ENCODE measurements at regions not wholly inside any gene's neighbourhood (a gene's known extent, or its start where the extent isn't known, plus 50 kb on each side); places are given as distances from the start of the nearest gene placed in this dataset.
A peak's percentile ranks its signal among the peaks of the same experiment; 100 is the strongest.

- intact Hi-C loops (cut with DNase I, micrococcal nuclease) = no loop called here
- DNase-seq (no peak), ATAC-seq (peak; percentile 86)
Measured at GRCh38 chr2:59569124-59569523, 984.3 kb downstream of the BCL11A start.

DNA sequence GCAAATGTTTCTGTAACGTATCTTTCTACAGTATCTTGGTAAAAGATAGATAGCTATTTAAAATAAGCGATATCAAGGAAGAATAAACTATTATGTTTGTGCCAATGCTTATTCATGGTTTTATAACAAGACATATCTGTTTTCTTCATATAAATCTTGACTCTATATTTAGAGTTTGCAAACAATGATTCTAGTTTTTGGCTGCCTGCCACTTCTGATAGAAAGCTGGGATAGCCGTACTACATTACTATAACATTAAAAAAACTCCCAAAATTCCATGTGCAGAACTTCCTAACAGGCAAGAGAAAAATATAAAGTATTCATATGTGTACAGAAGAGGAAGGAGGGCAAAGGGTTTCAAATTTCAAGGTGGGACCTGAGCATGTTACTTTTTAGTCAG is 985.0 kb downstream of the BCL11A start:
- intact Hi-C loops (cut with DNase I, micrococcal nuclease) = no loop called here
- no peak for DNase-seq
- ATAC-seq = no peak

DNA sequence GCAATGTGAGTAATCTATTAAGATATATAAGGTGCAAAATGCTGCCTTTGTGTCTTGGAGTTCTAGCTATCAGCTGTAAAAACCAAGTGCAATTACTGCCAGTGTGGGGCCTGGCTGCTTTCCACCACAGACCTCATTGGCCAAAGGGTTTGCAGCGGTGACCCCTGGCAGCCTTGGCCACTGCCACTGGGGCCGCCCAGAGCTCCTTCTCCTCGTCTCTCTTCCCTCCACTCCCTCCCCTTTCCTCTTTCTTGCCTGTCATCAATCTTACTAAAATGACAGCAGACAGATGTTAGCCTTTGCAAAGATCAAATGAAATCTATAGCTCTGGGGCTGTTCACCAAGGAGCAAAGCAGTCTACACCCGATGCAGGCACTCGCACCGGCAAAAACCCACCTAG is 986.3 kb downstream of the BCL11A start:
- ATAC-seq = peak; percentile 74
- peak in 1 of 2 donors; percentile 22 for DNase-seq
- intact Hi-C loops (cut with DNase I, micrococcal nuclease) = no loop called here

GRCh38 chr2:59566739-59567138 is 986.7 kb downstream of the BCL11A start:
- ATAC-seq (no peak), DNase-seq (no peak)
- intact Hi-C loops (cut with DNase I, micrococcal nuclease) = no loop called here

GRCh38 chr2:59561281-59561680 is 992.2 kb downstream of the BCL11A start:
- no peak for DNase-seq
- intact Hi-C loops (cut with DNase I, micrococcal nuclease) = no loop called here
- ATAC-seq = no peak

GRCh38 chr2:59560769-59561168 is 992.7 kb downstream of the BCL11A start:
- no peak for ATAC-seq
- DNase-seq = no peak

DNA sequence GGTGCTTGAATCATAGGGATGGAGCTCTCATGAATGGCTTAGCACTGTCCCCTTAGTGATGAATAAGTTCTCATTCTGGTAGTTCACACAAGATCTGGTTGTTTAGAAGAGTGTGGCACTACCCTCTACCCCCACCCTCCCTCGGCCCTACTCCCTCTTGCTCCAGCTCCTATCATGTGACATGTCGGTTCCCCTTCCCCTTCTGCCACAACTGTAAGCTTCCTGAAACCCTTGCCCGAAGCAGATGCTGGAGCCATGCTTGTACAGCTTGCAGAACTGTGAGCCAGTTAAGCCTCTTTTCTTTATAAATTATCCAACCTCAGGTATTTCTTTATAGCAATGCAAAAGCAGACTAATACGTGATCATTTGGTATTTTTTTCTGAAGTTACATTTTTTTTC is 1012.6 kb downstream of the BCL11A start:
- ATAC-seq (no peak), DNase-seq (no peak)
- intact Hi-C loops (cut with DNase I, micrococcal nuclease) = no loop called here

More at GRCh38 chr2:59560769-59561168, 992.7 kb downstream of the BCL11A start:
- intact Hi-C loops (cut with DNase I, micrococcal nuclease) = no loop called here

- ATAC-seq (no peak), DNase-seq (no peak)
- intact Hi-C loops (cut with DNase I, micrococcal nuclease) = no loop called here
Measured at GRCh38 chr2:59538398-59538911, 1015.0 kb downstream of the BCL11A start.

DNA sequence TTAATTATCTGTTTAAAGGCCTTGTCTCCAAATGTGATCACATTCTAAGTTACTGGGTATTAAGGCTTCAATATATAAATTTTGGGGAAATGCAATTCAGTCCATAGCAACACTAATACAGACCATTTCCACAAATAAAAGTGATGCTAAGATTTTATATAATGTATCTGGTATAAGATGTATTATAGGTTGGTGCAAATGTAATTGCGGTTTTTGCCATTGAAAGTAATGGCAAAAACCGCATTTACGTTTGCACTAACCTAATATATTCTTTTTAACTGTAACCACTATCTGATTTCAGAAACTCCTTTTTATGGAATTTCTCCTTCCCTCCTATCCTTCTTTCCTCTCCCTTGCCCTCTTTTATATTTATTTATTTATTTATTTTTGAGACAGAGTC is 1020.6 kb downstream of the BCL11A start:
- DNase-seq (no peak), ATAC-seq (no peak)
- intact Hi-C loops (cut with DNase I, micrococcal nuclease) = no loop called here

DNA sequence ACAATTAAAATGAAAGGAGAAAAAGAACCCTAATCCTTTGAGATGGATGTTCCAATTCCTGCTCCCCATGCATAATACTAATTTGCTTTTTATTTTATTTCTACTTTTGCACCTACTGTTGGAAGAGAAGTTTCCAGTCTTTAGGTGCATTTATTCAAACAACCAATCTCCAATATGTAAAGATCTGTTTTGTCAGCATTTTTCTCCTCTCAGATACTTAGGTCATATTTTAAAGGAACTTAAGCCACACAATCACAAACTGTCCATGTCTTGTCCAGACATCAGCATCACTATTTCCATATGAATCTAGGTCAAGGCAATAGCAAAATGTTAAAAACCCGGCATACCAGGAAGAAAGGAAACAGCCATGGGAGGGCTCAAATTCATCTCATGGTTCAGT is 1023.2 kb downstream of the BCL11A start:
- intact Hi-C loops (cut with DNase I, micrococcal nuclease) = no loop called here
- ATAC-seq (no peak), DNase-seq (no peak)

DNA sequence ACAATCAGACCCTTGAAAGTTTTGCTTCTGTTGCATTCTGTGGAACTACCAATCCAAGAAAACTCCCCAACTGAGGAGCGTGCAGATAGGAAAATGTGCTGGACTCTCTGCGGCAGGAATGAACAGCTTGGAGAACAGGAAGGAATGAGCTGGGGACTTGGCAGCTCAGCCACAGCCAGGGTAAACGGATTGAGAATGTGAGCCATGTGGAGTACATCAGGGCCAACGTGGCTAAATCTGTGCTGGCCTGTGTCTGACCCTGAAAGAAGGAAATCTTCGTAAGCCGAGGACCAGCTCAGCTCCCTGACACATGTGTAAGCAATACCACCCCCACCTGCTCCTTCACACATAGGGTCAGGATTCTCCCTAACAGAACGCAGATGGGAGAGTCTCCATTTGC is 1023.7 kb downstream of the BCL11A start:
- intact Hi-C loops (cut with DNase I, micrococcal nuclease) = no loop called here
- ATAC-seq = no peak
- no peak for DNase-seq

GRCh38 chr2:59528525-59528924 is 1024.9 kb downstream of the BCL11A start:
- intact Hi-C loops (cut with DNase I, micrococcal nuclease) = no loop called here
- DNase-seq (no peak), ATAC-seq (no peak)

GRCh38 chr2:59502981-59503380 is 1050.5 kb downstream of the BCL11A start:
- no peak for ATAC-seq
- no peak for DNase-seq
- intact Hi-C loops (cut with DNase I, micrococcal nuclease) = no loop called here

DNA sequence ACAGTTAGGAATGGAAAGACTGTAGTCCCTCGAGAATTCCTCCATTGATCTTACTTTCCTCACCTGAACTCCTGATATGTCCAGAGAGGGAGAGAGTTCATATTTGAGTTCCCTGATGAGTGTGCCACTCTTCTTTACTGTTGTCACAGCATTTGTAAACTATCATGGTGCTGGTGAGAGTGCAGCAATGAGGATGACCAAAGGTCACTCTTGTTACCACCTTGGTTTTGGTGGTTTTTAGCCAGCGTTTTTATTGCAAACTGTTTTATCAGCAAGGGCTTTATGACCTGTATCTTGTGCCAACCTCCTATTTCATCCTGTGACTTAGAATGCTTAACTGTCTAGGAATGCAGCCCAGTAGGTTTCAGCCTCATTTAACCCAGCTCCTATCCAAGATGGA is 1062.5 kb downstream of the BCL11A start:
- peak; percentile 73 for ATAC-seq
- intact Hi-C loops (cut with DNase I, micrococcal nuclease) = no loop called here
- DNase-seq = no peak

DNA sequence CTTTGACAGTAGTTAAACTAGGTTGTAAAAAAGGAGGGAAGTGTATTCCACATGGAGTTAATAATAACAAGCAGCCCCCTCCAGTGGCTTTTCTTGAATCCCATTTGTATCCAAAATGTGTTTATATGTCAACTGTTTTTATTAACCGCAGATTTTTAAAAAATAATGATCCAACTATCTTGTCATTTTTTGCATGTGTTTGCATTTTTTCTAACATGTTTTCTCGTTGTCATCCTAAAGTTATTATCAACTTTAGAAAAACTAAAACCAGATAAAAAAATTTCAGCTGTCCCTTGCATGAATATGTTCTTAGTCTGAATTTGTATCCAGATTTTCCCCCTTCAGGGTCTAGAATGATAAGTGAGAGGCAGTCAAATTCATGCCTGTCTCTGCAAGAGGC is 1063.3 kb downstream of the BCL11A start:
- ATAC-seq (no peak), DNase-seq (no peak)
- intact Hi-C loops (cut with DNase I, micrococcal nuclease) = no loop called here

- ATAC-seq (no peak), DNase-seq (no peak)
- intact Hi-C loops (cut with DNase I, micrococcal nuclease) = no loop called here
Measured at GRCh38 chr2:59484673-59485072, 1068.8 kb downstream of the BCL11A start.

DNA sequence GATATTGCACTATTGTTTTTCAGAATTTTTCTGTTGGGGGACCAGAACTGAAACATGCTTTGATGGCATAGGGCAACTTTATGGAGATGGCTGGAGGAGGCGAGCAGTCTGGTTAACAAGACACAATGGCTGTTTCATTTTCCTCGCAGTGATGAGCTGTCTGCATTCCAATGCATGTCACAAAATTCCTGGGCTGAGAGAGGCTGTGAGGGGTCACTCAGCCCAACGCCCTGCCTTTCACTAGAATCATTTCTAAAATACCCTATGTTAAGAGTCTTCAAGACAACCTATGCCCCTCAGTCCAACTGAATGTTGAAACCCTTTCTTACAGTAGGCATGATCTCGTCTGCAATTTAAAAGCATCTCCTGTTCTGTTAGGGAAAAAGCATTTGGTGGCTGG is 1090.0 kb downstream of the BCL11A start:
- ATAC-seq (no peak), DNase-seq (no peak)
- intact Hi-C loops (cut with DNase I, micrococcal nuclease) = no loop called here

DNA sequence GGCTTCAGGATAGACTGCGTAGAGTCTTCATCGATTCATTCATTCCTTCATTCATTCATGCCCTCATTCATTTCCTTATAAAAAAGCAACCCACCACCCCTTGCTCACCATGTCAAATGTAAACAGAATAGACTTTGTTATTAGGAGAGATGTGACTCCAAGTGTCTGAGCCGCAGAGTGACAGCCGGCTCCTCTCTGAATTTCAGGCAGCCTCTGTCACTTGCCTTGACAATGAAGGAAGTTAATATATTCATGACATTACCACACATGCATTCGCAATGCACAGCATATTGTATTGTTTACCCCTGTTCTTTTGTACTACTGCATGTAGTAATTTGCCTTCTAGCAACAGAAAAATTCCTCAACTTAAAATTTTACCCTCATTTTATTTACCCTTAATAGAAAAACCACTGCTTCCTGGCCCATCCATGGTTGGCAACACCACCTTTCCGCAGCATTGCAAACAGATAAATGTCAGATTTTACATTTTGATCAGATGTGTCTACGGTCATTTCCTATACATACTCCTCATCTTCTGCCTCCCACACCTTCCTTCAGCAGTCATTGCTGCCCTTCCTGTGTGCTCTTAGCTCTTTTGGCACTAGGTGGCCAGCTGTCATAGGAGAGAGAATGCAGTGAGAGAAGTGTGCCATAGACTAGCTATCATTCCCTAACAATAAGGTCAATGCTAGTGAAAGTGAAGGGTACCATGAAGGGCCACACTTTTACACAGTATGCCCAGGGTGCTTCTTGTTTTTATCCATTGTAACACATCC is 1090.8 kb downstream of the BCL11A start:
- intact Hi-C loops (cut with DNase I, micrococcal nuclease) = no loop called here
- DNase-seq (no peak), ATAC-seq (peak; percentile 56)

GRCh38 chr2:59461127-59461526 is 1092.3 kb downstream of the BCL11A start:
- ATAC-seq (no peak), DNase-seq (no peak)
- intact Hi-C loops (cut with DNase I, micrococcal nuclease) = no loop called here

GRCh38 chr2:59458800-59459199 is 1094.7 kb downstream of the BCL11A start:
- ATAC-seq (no peak), DNase-seq (no peak)
- intact Hi-C loops (cut with DNase I, micrococcal nuclease) = no loop called here

DNA sequence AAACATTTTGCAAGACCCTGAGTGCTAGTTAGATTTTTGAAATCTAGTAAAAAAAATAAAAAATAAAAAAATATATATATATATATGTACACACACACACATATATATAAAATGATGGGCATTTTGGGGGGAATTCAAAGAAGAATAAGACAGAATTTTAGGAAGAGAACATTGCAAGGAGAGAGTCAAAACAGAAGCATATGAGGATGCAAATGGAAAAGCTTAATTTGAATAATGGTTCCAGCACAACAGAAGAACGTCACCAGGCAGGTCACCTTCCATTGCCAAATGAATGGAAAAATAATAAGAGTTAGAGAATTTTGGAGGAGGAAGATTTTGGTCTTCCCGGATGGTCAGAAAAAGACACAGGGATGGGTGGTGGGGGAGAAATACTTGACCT is 1097.2 kb downstream of the BCL11A start:
- DNase-seq (no peak), ATAC-seq (no peak)
- intact Hi-C loops (cut with DNase I, micrococcal nuclease) = no loop called here

Data from left colon (tissue), 2 donors.